LNCAP (cell line): ENCODE measurements at regions not wholly inside any gene's neighbourhood (a gene's known extent, or its start where the extent isn't known, plus 50 kb on each side); places are given as distances from the start of the nearest gene placed in this dataset.

ENCODE experiments used
- TF ChIP-seq, protein P1 (sequence below): fragments of 450-650 bp; IDR thresholded peaks from 2 replicates; pipeline ENCODE4 v1.5.1; 2017; ENCODE audit warnings: mild to moderate bottlenecking

- TF ChIP-seq, protein P1, sequence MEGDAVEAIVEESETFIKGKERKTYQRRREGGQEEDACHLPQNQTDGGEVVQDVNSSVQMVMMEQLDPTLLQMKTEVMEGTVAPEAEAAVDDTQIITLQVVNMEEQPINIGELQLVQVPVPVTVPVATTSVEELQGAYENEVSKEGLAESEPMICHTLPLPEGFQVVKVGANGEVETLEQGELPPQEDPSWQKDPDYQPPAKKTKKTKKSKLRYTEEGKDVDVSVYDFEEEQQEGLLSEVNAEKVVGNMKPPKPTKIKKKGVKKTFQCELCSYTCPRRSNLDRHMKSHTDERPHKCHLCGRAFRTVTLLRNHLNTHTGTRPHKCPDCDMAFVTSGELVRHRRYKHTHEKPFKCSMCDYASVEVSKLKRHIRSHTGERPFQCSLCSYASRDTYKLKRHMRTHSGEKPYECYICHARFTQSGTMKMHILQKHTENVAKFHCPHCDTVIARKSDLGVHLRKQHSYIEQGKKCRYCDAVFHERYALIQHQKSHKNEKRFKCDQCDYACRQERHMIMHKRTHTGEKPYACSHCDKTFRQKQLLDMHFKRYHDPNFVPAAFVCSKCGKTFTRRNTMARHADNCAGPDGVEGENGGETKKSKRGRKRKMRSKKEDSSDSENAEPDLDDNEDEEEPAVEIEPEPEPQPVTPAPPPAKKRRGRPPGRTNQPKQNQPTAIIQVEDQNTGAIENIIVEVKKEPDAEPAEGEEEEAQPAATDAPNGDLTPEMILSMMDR: no peak
Observed at GRCh38 chr13:86655561-86655960, 856.3 kb upstream of the SLITRK6 start.

- TF ChIP-seq, protein P1: no peak
Observed at GRCh38 chr13:86660090-86660489, 860.9 kb upstream of the SLITRK6 start.

- TF ChIP-seq, protein P1: no peak
Observed at GRCh38 chr13:86665842-86666241, 866.6 kb upstream of the SLITRK6 start.

- TF ChIP-seq, protein P1: no peak
Observed at GRCh38 chr13:86673931-86674431, 874.8 kb upstream of the SLITRK6 start.

GRCh38 chr13:86681223-86681622 is 882.0 kb upstream of the SLITRK6 start:
- TF ChIP-seq, protein P1: no peak

- TF ChIP-seq, protein P1: no peak
Observed at GRCh38 chr13:86684402-86684801, 885.2 kb upstream of the SLITRK6 start.

- TF ChIP-seq, protein P1: no peak
Observed at GRCh38 chr13:86689911-86690310, 890.7 kb upstream of the SLITRK6 start.

DNA sequence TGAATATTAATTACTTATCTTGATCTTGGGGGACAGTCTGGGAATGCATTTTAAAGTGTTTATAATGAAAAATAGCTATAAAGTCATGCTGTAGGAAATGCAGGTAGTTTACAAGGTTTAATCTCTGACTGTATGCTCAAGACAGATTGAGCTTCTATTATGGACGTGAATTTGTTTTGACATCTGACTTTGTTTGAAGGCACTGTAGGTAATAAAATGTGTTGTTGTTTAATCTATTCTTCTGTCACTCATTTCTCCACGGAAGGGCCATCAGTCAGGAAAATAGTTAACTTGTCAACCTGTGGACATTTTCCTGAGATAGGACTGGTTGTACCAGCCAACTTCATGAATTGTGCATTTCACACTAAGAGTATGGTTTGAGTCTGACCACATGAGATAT is 893.1 kb upstream of the SLITRK6 start:
- TF ChIP-seq, protein P1: no peak
